Caco-2 (cell line): ENCODE measurements at regions not wholly inside any gene's neighbourhood (a gene's known extent, or its start where the extent isn't known, plus 50 kb on each side); places are given as distances from the start of the nearest gene placed in this dataset.

Experiments used
- BruUV-seq: library from RNA; stranded (reverse); fragments of 400-500 nt; replicated peaks from 2 replicates; lab custom pipeline; 2021; lab: Mats Ljungman, UMichigan
- CTCF ChIA-PET: fragments of 300-600 bp; sonication (Branson Sonifier 250); formaldehyde crosslinking; loops from one replicate; lab custom pipeline; 2022; ENCODE audit warnings: antibody characterized with exemption; lab: Charles Lee
- POLR2A ChIA-PET: fragments of 300-600 bp; sonication (Branson Sonifier 250); formaldehyde crosslinking; loops from one replicate; lab custom pipeline; 2022; ENCODE audit warnings: antibody characterized with exemption; lab: Charles Lee
- DNase-seq, 2 experiments: peaks; one replicate each; pipeline versions ENCODE4 v3.0.0 to v3.0.0-alpha.2; 2020 to 2022
- H3K27me3 ChIP-seq: replicated peaks from 2 replicates; pipeline ENCODE4 v1.6.0; 2011; ENCODE audit warnings: low read length; ENCODE audit not compliant: control insufficient read depth, insufficient read depth
- H3K36me3 ChIP-seq: 2 replicates; pipeline ENCODE4 v1.5.1; 2011; ENCODE audit warnings: low read length; ENCODE audit not compliant: control insufficient read depth, insufficient read depth
- H3K4me1 ChIP-seq: fragments of 250-450 bp; sonication (Bioruptor Pico); 2 replicates; pipeline ENCODE4 v1.5.1; 2020; ENCODE audit warnings: mild to moderate bottlenecking
- H3K4me3 ChIP-seq: 2 replicates; pipeline ENCODE4 v1.5.1; 2011; ENCODE audit warnings: low read depth, mild to moderate bottlenecking, control low read depth, low read length
- H3K9me3 ChIP-seq: fragments of 250-450 bp; sonication (Bioruptor Pico); 2 replicates; pipeline ENCODE4 v1.5.1; 2020; ENCODE audit warnings: mild to moderate bottlenecking, moderate library complexity
- H3K27ac Mint-ChIP-seq: one replicate; pipeline ENCODE4 v1.8.0; 2022; ENCODE audit warnings: mixed read lengths; ENCODE audit not compliant: unreplicated experiment
- H3K27me3 Mint-ChIP-seq: one replicate; pipeline ENCODE4 v1.8.0; 2022; ENCODE audit warnings: mixed read lengths; ENCODE audit not compliant: insufficient read depth, unreplicated experiment
- H3K36me3 Mint-ChIP-seq: one replicate; pipeline ENCODE4 v1.8.0; 2022; ENCODE audit warnings: mild to moderate bottlenecking, mixed read lengths; ENCODE audit not compliant: insufficient read depth, unreplicated experiment
- H3K4me1 Mint-ChIP-seq: one replicate; pipeline ENCODE4 v1.8.0; 2022; ENCODE audit warnings: low read depth, mixed read lengths; ENCODE audit not compliant: unreplicated experiment
- H3K4me3 Mint-ChIP-seq: one replicate; pipeline ENCODE4 v1.8.0; 2022; ENCODE audit warnings: mild to moderate bottlenecking, moderate library complexity, mixed read lengths; ENCODE audit not compliant: unreplicated experiment
- H3K9me3 Mint-ChIP-seq: one replicate; pipeline ENCODE4 v1.8.0; 2022; ENCODE audit warnings: mixed read lengths; ENCODE audit not compliant: unreplicated experiment
- CTCF ChIP-seq, 2 experiments: fragments of 200-600 bp in 1 of 2; IDR thresholded peaks; 1 replicate in 1 of 2; 2 replicates in 1 of 2; pipeline versions ENCODE4 v1.5.1 to v1.8.0; 2011 to 2022; ENCODE audit warnings: antibody characterized with exemption in 1 of 2, control low read depth in 1 of 2, inconsistent platforms in 1 of 2, low read depth in 1 of 2, low read length in 1 of 2, mild to moderate bottlenecking in 1 of 2, moderate library complexity in 1 of 2; ENCODE audit not compliant: insufficient read depth in 1 of 2, severe bottlenecking in 1 of 2, unreplicated experiment in 1 of 2
- intact Hi-C: fragments of 100-400 bp; cut with micrococcal nuclease; formaldehyde crosslinking; loops from one replicate; pipeline ENCODE4 v1.10.0; 2022; ENCODE audit not compliant: unreplicated experiment

GRCh38 chr1:95982711-95983110, 738.9 kb upstream of the PTBP2 start:
- POLR2A ChIA-PET = no interaction called here
- Histone ChIP-seq H3K4me3 (no peak overlapping the region), H3K36me3 (no peaks in the 10 kb centered on the region), H3K27me3 (no peaks in the 10 kb centered on the region), H3K4me1 (no peaks in the 10 kb centered on the region), H3K9me3 (no peaks in the 10 kb centered on the region)
- DNase-seq = no peak
- CTCF ChIA-PET = no interaction called here
- H3K36me3 Mint-ChIP-seq = no peaks in the 10 kb centered on the region
- TF ChIP-seq CTCF (IDR thresholded peaks at IDR 0.05; ENCODE audit: insufficient read depth in 1 of 2, low read depth in 1 of 2, low read length in 1 of 2, severe bottlenecking in 1 of 2, unreplicated experiment in 1 of 2) = no peak
- no peaks in the 10 kb centered on the region for H3K4me1 Mint-ChIP-seq
- no peaks in the 10 kb centered on the region for H3K9me3 Mint-ChIP-seq
- H3K4me3 Mint-ChIP-seq = no peak overlapping the region
- no TSS peak for BruUV-seq
- H3K27ac Mint-ChIP-seq = no peak overlapping the region
- intact Hi-C loops = no loop called here
- H3K27me3 Mint-ChIP-seq = peaks cover 6% of the 10 kb centered on the region

GRCh38 chr1:95983831-95984230, 737.8 kb upstream of the PTBP2 start:
- Mint-ChIP-seq H3K9me3 (no peaks in the 10 kb centered on the region), H3K36me3 (no peaks in the 10 kb centered on the region), H3K27me3 (peaks cover 3% of the 10 kb centered on the region), H3K4me3 (no peak overlapping the region), H3K4me1 (no peaks in the 10 kb centered on the region), H3K27ac (no peak overlapping the region)
- CTCF ChIA-PET = no interaction called here
- H3K4me3 ChIP-seq = no peak overlapping the region
- H3K4me1 ChIP-seq = no peaks in the 10 kb centered on the region
- no peak for TF ChIP-seq CTCF (IDR thresholded peaks at IDR 0.05; ENCODE audit: insufficient read depth in 1 of 2, low read depth in 1 of 2, low read length in 1 of 2, severe bottlenecking in 1 of 2, unreplicated experiment in 1 of 2)
- H3K27me3 ChIP-seq = no peaks in the 10 kb centered on the region
- no peaks in the 10 kb centered on the region for H3K36me3 ChIP-seq
- POLR2A ChIA-PET = no interaction called here
- intact Hi-C loops = no loop called here
- H3K9me3 ChIP-seq = no peaks in the 10 kb centered on the region
- no peak for DNase-seq
- no TSS peak for BruUV-seq

GRCh38 chr1:95984798-95985374, 736.7 kb upstream of the PTBP2 start:
- Histone ChIP-seq H3K4me1 (no peaks in the 10 kb centered on the region), H3K36me3 (no peaks in the 10 kb centered on the region), H3K9me3 (no peaks in the 10 kb centered on the region), H3K4me3 (no peak overlapping the region), H3K27me3 (no peaks in the 10 kb centered on the region)
- H3K27me3 Mint-ChIP-seq = peaks cover 3% of the 10 kb centered on the region
- no peaks in the 10 kb centered on the region for H3K9me3 Mint-ChIP-seq
- CTCF ChIA-PET = no interaction called here
- intact Hi-C loops = no loop called here
- H3K27ac Mint-ChIP-seq = no peak overlapping the region
- no peak for DNase-seq
- no peak overlapping the region for H3K4me3 Mint-ChIP-seq
- no peaks in the 10 kb centered on the region for H3K4me1 Mint-ChIP-seq
- no peak for TF ChIP-seq CTCF (IDR thresholded peaks at IDR 0.05; ENCODE audit: insufficient read depth in 1 of 2, low read depth in 1 of 2, low read length in 1 of 2, severe bottlenecking in 1 of 2, unreplicated experiment in 1 of 2)
- no TSS peak for BruUV-seq
- POLR2A ChIA-PET = no interaction called here
- H3K36me3 Mint-ChIP-seq = no peaks in the 10 kb centered on the region
